ENCODE measurements at regions not wholly inside any gene's neighbourhood (a gene's known extent, or its start where the extent isn't known, plus 50 kb on each side); places are given as distances from the start of the nearest gene placed in this dataset.

DNA sequence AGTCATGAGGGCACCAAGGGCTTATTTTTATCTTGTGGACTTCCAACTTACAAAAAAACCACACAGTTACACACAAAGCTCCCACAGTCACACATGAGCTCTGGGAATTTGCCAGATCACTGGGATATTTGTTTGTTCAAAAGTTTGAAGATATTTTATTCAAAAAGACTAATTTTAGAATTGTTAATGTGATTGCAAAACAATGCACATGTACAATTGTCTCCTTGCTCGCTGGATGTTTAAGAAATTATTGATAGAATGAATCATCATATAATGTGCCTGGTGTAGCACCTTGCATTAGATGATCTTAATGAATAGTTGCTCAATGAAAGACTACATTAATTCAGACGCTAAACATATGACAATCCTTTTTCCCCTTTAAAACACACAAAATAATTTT is 570.3 kb downstream of the LMO4 start:
- H3K36me3 ChIP-seq, result no peaks in the 10 kb centered on the region
- no peaks in the 10 kb centered on the region for H3K9me3 ChIP-seq
- 22 to 56% (median 53%) methylated on average over 2 of the region's 2 CpGs for WGBS, 5 donors
- TF ChIP-seq POLR2A (IDR thresholded peaks at IDR 0.05), result no peak
- TF ChIP-seq, protein P1, sequence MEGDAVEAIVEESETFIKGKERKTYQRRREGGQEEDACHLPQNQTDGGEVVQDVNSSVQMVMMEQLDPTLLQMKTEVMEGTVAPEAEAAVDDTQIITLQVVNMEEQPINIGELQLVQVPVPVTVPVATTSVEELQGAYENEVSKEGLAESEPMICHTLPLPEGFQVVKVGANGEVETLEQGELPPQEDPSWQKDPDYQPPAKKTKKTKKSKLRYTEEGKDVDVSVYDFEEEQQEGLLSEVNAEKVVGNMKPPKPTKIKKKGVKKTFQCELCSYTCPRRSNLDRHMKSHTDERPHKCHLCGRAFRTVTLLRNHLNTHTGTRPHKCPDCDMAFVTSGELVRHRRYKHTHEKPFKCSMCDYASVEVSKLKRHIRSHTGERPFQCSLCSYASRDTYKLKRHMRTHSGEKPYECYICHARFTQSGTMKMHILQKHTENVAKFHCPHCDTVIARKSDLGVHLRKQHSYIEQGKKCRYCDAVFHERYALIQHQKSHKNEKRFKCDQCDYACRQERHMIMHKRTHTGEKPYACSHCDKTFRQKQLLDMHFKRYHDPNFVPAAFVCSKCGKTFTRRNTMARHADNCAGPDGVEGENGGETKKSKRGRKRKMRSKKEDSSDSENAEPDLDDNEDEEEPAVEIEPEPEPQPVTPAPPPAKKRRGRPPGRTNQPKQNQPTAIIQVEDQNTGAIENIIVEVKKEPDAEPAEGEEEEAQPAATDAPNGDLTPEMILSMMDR (IDR thresholded peaks at IDR 0.05 in 8 of 11, conservative IDR thresholded peaks at IDR 0.05 in 3 of 11), result no peak
- TF ChIP-seq POLR2AphosphoS5 (IDR thresholded peaks at IDR 0.05), result no peak
- peaks cover 0 to 15% (median 5%) of the 10 kb centered on the region in 6 donors for H3K4me1 ChIP-seq
- no peak overlapping the region for H3K4me3 ChIP-seq
- H3K27me3 ChIP-seq (replicated peaks in 1 of 7), result no peaks in the 10 kb centered on the region
- intact Hi-C loops (cut with DNase I; ENCODE audit: low total_unique reads), result no loop called here
- DNase-seq, result no peak
- no peak overlapping the region for H3K27ac ChIP-seq

DNA sequence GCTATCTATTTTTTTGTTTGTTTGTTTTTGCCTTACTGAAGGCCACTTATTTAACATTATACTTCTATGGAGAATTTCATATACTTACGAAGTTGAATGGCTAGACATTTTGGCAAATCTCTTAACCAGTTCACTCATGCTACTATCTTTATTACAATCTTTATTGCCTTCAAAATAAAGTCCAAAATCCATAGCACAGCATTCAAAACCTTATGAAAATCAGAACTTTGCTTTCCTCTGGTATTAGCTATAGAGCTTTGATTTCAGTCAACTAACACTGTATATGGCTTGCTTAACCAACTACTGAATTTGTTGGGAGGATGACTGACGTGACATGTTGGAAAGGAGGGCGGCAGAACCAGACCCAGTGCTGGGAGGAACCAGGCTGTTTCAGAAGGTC is 571.1 kb downstream of the LMO4 start:
- no peaks in the 10 kb centered on the region for H3K27me3 ChIP-seq (replicated peaks in 1 of 7)
- no peak overlapping the region for H3K4me3 ChIP-seq
- 83 to 96% (median 89%) methylated on average over 3 of the region's 3 CpGs for WGBS, 5 donors
- intact Hi-C loops (cut with DNase I; ENCODE audit: low total_unique reads), result no loop called here
- no peaks in the 10 kb centered on the region for H3K9me3 ChIP-seq
- TF ChIP-seq POLR2AphosphoS5 (IDR thresholded peaks at IDR 0.05) (no peak), POLR2A (IDR thresholded peaks at IDR 0.05) (no peak)
- TF ChIP-seq, protein P1 (IDR thresholded peaks at IDR 0.05 in 8 of 11, conservative IDR thresholded peaks at IDR 0.05 in 3 of 11), result no peak
- H3K27ac ChIP-seq, result no peak overlapping the region
- DNase-seq, result no peak
- H3K36me3 ChIP-seq, result no peaks in the 10 kb centered on the region
- peaks cover 0 to 15% (median 5%) of the 10 kb centered on the region in 6 donors for H3K4me1 ChIP-seq

- Histone ChIP-seq H3K4me1 (peaks cover 0 to 15% (median 5%) of the 10 kb centered on the region in 6 donors), H3K27me3 (replicated peaks in 1 of 7) (no peaks in the 10 kb centered on the region), H3K36me3 (no peaks in the 10 kb centered on the region), H3K27ac (peak overlapping the region in 2 of 8 donors; percentile 0 to 9), H3K4me3 (peak overlapping the region in 1 of 8 donors; percentile 13), H3K9me3 (no peaks in the 10 kb centered on the region)
- no peak for TF ChIP-seq POLR2AphosphoS5 (IDR thresholded peaks at IDR 0.05)
- no peak for TF ChIP-seq POLR2A (IDR thresholded peaks at IDR 0.05)
- TF ChIP-seq, protein P1 (IDR thresholded peaks at IDR 0.05 in 8 of 11, conservative IDR thresholded peaks at IDR 0.05 in 3 of 11), result no peak
- WGBS, 5 donors, result 2 to 6% (median 3%) methylated on average over 4 of the region's 4 CpGs
- intact Hi-C loops (cut with DNase I; ENCODE audit: low total_unique reads), result no loop called here
- DNase-seq, result no peak
These were observed 574.1 kb downstream of the LMO4 start for GRCh38 chr1:87902830-87903229.

- peak overlapping the region in 1 of 8 donors; percentile 13 for H3K4me3 ChIP-seq
- intact Hi-C loops (cut with DNase I; ENCODE audit: low total_unique reads), result no loop called here
These were observed 574.6 kb downstream of the LMO4 start for GRCh38 chr1:87903242-87903641.

More at GRCh38 chr1:87903242-87903641, 574.6 kb downstream of the LMO4 start:
- Histone ChIP-seq H3K27me3 (replicated peaks in 1 of 7) (no peaks in the 10 kb centered on the region), H3K4me1 (peaks cover 0 to 15% (median 5%) of the 10 kb centered on the region in 6 donors), H3K36me3 (no peaks in the 10 kb centered on the region), H3K27ac (peak overlapping the region in 2 of 8 donors; percentile 0 to 9), H3K9me3 (no peaks in the 10 kb centered on the region)
- DNase-seq, result no peak
- TF ChIP-seq POLR2A (IDR thresholded peaks at IDR 0.05) (no peak), POLR2AphosphoS5 (IDR thresholded peaks at IDR 0.05) (no peak)
- TF ChIP-seq, protein P1 (IDR thresholded peaks at IDR 0.05 in 8 of 11, conservative IDR thresholded peaks at IDR 0.05 in 3 of 11), result no peak
